ENCODE measurements at regions not wholly inside any gene's neighbourhood (a gene's known extent, or its start where the extent isn't known, plus 50 kb on each side); places are given as distances from the start of the nearest gene placed in this dataset.
A peak's percentile ranks its signal among the peaks of the same experiment; 100 is the strongest.
"Not testable (repeated sequence)": the region's sequence is repeated elsewhere in the genome, so short reads cannot be mapped to it uniquely, and the experiment has no call there.

DNA sequence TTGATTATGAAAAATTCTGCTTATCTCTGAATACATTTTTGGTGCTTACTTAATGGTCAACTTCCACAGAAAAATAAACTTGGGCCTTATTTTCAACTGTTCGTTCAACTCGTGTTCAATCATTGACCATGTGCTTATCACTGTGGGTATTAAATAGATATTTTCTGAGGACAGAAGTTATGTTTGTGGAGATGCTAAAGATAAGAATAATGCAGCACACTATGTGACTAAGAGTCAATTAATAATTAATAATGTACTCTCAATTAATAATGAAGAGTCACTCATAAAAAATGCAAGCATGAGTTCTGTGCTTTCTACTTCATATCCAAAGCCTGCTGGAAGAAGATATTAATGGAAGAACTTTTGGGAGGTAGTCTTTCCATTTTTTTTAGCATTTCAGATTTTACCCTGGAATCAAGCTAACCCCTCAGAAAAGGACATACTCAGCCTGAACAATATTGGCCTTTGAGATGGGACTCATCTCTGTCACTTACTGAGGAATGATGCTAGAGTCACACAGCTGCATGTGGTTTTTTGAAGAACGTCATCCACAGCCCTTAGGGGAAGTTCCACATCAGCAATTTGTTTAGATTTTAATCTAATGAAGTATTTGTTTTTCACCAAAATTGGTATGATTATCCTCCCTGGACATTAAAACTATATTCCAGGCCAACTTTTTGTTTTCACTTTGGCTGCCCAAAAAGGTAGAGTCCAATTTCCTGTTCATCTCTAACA, 191.9 kb upstream of the CRIM1 start:
- DNase-seq (ENCODE audit: low spot score): no peak

DNA sequence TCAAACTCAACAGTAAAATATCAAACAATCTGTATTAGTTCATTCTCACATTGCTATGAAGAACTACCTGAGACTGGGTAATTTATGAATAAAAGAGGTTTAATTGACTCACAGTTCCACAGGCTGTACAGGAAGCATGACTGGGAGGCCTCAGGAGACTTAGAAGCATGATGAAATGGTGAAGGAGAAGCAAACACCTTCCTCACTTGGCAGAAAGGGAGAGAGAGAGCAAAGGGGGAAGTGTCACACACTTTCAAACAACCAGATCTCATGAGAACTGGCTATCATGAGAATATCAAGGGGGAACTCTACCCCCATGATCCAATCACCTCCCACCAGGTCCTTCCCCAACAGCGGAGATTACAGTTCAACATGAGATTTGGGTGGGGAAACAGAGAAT, 198.5 kb upstream of the CRIM1 start:
- DNase-seq (ENCODE audit: low spot score): not testable (repeated sequence)

DNA sequence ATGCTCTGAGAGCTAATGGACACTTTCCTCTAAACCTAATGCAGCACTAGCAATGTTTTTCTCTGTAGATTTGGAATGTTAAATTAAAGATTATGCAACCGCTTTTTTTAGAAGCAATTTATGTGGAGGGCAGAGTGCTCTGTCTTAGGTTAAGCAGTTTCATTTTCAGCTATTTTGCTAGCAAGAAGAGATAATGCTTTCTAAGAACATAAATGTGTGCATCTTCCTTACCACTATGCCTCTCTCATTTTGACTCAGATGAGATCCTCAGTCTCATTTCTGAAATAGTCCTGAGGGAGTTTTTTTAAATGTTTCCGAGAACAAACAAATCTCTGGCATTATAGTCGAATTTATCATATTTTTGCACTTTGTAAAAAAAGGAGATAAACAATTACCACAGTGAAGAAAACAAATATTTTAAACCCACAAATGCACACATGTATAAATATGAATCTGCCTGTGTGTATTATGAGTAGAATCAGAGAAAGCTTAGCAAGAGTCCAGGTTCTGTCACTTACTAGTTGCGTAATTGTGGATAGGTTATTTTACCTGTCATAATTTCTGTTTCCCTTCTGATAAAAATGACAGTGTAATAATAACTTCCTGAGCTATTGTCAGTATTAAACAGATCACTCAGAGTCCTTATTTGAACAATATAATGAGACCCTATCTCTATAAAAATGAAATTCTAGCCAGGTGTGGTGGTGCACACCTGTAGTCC, 207.7 kb upstream of the CRIM1 start:
- no peak for DNase-seq (ENCODE audit: low spot score)

DNA sequence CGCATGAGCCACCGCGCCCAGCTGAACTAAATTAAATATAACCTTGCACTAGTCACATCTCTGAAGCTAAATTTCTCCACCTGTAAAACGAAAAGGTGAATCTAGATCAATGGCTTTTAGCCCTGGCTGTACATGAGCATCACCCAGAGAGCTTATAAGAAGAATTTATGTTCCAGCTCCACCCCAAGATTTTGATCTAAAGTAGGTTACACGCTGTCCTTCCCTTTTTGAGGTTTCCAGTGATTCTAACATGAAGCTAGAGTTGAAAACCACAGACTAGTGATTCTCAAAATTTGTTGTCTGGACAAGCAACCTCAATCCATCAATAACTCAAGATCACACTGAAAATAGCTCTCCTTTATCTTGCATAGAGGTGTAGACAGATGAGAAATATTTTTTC, 208.8 kb upstream of the CRIM1 start:
- DNase-seq (ENCODE audit: low spot score): no peak

DNA sequence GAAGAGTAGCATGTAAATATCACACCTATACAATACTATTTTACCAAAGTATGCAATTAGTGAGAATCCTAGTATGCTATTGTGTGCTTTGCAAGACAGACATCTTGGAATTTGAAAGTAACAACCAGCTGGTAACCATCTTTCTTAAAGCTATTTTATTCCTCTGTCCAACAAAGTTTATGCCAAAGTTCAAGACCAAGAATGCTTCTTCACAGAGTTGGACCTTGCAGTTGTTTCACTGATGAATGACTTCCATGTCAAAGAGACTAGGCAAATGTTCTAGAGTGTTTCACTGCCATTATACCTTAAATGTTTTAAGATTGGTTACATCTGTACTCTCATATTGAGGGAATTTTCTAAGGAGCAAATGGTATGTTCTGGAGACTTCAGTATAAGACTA, 215.2 kb upstream of the CRIM1 start:
- no peak for DNase-seq (ENCODE audit: low spot score)

DNA sequence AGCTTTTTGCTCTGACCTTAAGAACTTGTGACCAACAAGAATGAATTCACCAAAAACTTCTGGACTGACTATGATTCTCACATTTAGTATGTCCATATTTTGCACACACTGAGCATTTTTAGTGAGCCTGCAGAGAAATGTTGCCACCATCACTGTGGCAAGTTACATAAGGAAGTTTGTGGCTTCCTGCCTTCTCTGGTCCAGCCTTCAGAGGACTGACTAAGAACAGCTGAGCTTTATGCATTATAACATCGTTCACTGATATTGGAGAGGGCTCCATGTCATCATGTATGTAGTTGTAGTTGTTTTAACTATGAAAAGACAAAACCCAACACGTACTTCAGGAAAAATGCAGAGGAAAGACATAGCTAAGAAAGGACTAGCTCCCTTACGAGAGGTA, 218.0 kb upstream of the CRIM1 start:
- DNase-seq (ENCODE audit: low spot score): no peak

DNA sequence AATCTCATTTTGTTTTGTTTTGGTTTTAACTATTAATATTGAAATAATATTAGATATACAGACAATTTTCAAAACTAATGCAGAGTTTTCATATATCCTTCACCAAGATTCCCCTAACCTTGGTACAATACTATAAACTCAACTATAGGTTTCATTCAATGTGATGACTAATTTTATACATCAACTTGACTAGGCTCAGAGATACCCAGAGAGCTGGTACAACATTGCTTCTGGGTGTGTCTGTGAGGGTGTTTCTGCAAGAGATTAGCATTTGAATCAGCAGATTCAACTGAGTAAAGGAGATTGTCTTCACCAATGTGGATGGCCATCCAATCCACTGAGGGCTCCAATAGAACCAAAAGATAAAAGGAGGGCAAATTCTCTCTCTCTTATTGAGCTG, 221.3 kb upstream of the CRIM1 start:
- DNase-seq (ENCODE audit: low spot score): no peak

DNA sequence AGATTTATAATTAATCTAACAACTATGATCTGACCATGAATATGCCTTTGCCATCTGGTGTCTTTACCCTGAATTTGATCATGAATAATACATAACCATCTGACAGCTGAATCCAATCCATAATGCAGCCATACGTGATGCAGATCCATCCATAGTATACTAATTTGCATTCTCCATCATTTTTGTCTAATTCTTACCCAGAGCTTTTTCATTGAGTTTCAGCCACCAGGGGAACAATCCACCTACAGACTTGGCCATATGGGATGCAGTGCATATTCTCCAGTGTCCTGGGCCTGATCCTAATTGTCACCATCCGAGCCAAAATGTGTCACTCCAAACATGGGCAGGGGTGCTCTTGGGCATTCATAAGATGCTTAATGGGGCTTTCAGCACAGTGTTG, 227.2 kb upstream of the CRIM1 start:
- no peak for DNase-seq (ENCODE audit: low spot score)

DNA sequence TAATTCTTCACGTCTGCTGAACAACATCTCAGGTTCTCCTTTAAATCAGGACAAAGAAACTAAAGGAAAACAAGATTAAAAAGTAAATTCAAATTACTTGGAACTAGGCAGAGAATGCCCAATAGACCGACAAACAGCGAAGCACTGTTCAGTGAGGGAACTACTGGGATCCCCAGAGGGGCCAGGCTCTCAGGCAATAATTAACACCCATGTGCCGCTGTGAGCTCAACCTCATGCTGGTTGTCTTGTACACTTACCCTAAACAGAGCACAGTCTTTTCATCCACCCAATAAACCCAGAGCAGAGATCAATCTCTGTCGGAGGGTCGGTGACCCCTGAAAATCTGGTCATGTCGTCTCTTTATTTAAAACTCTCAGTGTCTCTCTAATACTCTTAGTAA, 229.9 kb upstream of the CRIM1 start:
- DNase-seq (ENCODE audit: low spot score): no peak

DNA sequence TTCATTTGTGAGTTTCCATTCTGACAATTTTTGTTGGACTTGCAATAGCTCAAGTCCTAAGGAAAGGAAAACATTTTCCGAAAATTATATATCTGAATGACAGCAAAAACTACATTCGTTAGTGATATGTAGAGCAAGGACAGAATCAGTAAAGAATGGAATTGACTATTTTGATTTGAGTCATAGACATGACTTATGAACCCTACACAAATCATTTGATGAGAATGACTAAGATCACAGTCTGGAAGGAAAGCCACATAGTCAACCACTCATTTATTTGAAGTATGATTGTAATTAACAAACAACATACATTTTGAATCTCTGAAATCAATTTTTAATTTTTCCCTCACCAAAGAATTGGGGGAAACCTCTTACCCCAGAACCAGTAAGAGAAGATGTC, 231.6 kb upstream of the CRIM1 start:
- no peak for DNase-seq (ENCODE audit: low spot score)

DNA sequence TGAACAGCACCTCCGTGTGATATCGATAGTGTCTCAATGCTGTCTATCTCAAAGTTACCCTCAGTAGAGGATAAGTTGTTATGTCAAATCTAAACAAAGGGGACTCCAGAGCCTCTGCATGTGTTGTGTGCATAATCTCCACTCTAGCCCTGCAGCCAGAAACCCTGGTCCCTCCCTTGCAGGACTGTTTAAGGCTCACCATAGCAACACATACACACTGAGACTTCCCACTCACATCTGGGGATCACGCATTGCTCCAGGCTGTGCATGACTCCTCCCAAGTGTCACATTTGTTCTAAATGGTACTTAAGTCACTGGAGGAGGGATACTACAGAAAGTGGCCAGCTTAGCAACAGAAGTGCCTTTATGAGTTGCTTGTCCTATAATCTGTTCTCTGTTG, 258.6 kb upstream of the CRIM1 start:
- no peak for DNase-seq (ENCODE audit: low spot score)

DNA sequence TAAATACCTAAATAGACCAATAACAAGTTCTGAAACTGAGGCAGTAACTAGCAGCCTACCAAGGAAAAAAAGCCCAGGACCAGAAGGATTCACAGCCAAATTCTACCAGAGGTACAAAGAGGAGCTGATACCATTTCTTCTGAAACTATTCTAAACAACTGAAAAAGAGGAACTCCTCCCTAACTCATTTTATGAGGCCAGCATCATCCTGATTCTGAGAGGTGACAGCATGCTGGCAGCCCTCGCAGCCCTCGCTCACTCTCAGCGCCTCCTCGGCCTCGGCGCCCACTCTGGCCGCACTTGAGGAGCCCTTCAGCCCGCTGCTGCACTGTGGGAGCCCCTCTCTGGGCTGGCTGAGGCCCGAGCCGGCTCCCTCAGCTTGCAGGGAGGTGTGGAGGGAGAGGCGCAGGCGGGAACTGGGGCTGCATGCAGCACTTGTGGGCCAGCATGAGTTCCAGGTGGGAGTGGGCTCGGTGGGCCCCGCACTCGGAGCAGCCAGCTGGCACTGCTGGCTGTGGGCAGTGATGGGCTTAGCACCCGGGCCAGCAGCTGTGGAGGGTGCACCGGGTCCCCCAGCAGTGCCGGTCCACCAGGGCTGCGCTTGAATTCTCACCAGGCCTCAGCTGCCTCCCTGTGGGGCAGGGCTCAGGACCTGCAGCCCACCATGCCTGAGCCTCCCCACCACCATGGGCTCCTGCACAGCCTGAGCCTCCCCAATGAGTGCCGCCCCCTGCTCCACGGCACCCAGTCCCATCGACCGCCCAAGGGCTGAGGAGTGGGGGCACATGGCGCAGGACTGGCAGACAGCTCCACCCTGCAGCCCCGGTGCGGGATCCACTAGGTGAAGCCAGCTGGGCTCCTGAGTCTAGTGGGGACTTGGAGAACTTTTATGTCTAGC, 263.5 kb upstream of the CRIM1 start:
- DNase-seq (ENCODE audit: low spot score): not testable (repeated sequence)

DNA sequence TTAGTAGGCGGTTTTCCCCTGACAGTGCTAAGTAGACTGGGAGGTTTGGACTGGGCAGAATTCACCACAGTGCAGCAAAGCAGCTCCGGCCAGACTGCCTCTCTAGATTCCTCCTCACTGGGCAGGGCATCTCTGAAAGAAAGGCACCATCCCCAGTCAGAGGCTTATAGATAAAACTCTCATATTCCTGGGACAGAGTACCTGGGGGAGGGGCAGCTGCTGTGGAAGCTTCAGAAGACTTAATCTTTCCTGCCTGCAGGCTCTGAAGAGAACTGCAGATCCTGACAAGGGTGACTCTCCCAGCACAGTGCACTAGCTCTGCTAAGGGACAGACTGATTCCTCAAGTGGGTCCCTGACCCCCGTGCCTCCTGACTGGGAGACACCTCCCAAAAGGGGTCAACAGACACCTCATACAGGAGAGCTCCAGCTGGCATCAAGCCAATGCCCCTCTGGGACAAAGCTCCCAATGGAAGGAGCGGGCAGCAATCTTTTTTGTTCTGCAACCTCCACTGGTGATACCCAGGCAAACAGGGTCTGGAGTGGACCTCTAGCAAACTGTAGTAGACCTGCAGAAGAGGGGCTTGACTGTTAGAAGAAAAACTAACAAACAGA, 266.8 kb upstream of the CRIM1 start:
- DNase-seq (ENCODE audit: low spot score): no peak

DNA sequence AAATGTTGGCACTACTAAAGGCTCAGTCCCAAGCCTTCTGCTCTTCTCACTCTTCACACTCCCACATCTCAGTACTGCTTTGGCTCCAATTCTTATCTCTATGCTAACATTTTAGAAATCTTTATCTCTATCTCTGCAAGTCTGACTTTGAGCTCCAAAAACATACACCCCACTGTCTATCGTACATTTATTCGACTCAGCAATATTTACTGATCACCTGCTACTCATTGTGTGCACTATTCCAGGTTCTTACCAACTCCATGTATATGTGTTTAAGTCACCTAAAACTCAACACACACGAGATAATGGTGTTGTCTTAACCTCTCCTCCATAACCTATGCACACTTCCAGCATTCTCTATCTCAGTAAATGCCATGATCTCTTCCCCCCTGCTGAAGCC, 268.2 kb upstream of the CRIM1 start:
- DNase-seq (ENCODE audit: low spot score): no peak

DNA sequence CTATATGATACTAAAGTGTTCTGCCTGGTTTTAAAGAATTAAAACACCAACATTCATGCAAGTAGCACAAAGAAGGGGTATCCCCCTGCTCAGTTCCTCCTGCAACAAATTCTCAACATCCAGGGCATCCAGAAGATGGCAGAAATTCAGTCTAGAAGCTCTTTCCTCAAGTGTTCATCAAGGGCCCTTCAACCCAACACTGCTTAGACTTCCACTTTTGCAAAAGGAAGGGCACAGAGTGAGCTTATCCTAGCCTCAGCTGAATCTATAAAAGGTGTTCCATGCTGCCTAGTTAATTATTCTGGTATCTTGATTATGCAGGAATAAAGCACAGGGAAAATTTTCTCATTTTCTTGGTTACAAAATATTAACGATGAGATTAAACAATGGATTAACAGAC, 275.8 kb upstream of the CRIM1 start:
- DNase-seq (ENCODE audit: low spot score): no peak

DNA sequence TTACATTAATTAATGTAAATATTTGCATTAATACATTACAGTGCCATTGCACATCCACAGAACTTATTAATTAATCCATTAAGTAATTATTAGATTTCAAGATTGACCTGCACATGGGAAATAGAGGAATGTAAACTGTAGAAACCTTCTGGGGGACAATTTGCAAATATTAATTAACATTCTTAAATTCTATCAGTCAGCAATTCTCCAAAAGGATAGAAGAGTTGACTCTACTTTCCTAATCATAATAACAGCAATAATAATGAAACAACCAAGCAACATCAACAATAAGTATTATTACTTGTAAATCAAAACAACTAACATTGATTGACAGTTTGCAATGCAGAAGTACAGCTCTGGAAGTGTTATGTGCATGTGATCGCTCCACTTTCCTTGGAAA, 281.6 kb upstream of the CRIM1 start:
- no peak for DNase-seq (ENCODE audit: low spot score)

DNA sequence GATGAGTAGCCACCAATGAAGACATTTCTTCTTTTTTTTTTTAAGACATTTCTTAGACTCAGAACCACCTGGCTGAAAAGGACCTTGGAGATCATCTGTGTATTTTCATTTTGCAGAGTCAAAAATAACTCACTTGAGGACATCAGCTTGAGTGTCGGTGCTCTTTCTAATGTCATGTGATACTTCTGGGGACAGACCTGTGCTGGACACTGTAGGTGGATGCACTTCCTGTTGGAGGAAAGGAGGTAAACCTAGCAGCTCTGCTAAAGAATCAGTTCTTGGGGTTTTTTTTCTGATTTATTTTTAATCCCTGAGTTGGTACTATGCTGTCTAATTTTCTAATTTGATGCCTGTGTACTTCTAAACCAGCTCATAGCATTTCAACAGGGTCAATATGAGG, 283.9 kb upstream of the CRIM1 start:
- no peak for DNase-seq (ENCODE audit: low spot score)

DNA sequence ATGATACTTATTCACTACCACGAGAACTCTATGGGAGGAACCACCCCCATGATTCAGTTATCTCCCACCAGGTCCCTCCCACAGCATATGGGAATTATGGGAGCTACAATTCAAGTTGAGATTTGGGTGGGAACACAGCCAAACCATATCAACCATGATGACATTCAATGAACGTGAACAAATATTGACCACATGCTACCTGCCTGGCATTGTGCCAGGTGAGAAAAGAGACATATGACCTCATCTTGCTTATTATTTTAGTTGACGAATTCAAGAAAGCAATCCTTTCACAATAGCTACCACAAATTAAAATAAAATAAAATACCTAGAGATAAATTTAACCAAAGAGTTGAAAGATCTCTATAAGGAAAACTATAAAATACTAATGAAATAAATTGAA, 286.5 kb upstream of the CRIM1 start:
- DNase-seq (ENCODE audit: low spot score): no peak

DNA sequence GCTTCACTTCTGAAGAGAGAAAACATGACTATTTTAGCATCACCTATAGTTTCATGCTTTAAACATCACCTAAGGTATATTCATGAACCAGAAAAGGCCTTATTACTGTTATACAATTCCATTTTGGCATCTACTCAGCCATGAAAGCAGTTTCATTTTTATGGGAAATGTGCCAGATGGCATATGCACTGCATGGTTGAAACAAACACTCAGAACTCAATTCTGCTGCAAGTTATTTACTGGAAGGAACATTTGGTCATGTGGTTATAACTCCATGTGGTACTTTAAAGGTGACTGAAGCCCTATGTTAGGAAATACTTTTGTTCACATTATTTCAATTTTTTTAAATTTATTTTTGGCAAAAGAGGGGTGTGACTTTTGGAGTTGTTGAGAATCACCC, 287.5 kb upstream of the CRIM1 start:
- DNase-seq (ENCODE audit: low spot score): no peak

DNA sequence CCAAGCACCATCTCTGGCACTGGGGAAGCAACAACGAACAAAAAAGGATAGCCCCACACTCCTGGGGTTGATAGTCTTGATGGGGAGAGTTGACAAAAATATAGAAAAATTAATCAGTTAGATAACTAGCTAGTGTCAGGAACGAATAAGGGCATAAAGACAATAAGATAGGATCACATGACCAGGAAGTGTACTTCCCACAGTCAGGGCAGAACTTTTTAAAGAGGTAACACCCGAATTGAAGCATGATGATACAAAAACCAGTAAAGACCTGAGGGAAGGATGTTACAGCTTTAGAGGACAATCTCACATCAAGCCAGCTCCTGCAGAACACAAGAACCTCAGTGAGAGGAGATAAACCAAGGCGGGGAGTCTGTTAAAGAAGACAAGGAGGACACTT, 295.4 kb upstream of the CRIM1 start:
- DNase-seq (ENCODE audit: low spot score): no peak

DNA sequence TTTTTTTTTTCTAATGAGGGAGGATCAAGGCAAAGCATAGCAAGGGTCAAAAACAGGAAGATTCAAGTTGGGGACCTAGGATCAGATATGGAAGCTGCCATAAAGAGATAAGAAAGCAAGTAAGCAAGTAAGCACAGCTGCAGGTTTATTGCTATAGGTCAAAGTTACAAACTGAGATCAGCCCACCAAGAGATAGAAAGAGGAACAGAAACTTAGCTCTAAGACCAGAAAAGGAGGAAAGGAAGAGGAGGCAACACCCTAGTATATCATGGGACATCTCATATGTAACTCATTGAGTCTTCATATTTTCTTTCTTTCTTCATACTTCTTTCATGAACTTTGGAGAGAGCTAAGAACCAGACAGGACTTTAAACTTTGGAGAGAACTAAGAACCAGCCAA, 295.9 kb upstream of the CRIM1 start:
- no peak for DNase-seq (ENCODE audit: low spot score)

DNA sequence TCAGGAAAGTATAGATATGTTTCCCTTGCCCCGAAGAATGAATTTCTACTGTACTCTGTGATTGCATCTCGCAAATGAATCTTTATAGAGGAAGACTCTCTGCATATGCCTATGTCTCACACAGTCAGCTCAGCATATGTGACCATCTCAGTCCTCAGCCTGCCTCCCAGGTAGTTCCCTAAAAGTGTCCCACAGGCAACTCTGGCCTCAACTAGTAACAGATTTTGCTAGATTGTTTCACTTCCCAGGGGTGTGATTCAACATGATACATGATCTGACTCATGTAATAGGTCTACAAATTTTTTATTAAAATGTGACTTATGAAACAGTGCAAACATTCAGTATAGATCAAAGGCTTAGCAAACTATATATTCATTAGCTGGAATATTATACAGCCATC, 296.6 kb upstream of the CRIM1 start:
- DNase-seq (ENCODE audit: low spot score): peak; percentile 2

DNA sequence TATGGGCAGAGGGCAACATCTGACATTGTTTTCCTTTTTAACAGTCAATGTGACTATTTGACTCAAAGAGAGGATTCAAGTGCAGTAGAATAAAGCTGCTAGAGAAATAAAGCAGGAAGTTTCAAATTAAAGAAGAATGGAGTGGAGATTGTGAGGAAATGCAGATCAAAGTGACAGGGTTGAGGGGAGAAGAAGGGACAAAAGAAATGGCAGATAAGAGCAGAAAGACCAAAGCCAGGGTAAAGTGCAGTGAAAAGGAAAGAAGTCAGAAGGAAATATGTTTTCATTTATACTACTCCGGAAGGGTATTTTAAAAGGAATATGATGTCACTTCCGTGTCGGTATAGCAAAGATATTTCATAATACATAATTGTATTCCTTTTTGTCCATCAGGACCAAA, 297.5 kb upstream of the CRIM1 start:
- DNase-seq (ENCODE audit: low spot score): no peak
